A673 (cell line): ENCODE measurements at regions not wholly inside any gene's neighbourhood (a gene's known extent, or its start where the extent isn't known, plus 50 kb on each side); places are given as distances from the start of the nearest gene placed in this dataset.

Experiments used
- BruUV-seq: library from RNA; stranded (reverse); fragments of 400-500 nt; replicated peaks from 2 replicates; lab custom pipeline; 2021; lab: Mats Ljungman, UMichigan
- CTCF ChIA-PET: fragments of 300-600 bp; sonication (Branson Sonifier 250); formaldehyde crosslinking; loops from one replicate; lab custom pipeline; 2022; ENCODE audit warnings: antibody characterized with exemption; lab: Charles Lee
- POLR2A ChIA-PET: fragments of 300-600 bp; sonication (Branson Sonifier 250); formaldehyde crosslinking; loops from one replicate; lab custom pipeline; 2022; ENCODE audit warnings: antibody characterized with exemption; ENCODE audit not compliant: low non-redundant PET; lab: Charles Lee
- DNase-seq: peaks from one replicate; pipeline ENCODE4 v3.0.0-alpha.2; 2015; ENCODE audit warnings: low spot score
- H3K27ac ChIP-seq: fragments of 200-600 bp; sonication (generic); 2 replicates; pipeline ENCODE4 v1.5.1; 2016; ENCODE audit warnings: mixed run types, low read depth, mild to moderate bottlenecking, mixed read lengths, antibody characterized with exemption, low read length; ENCODE audit not compliant: poor library complexity, severe bottlenecking
- H3K27me3 ChIP-seq: fragments of 200-600 bp; sonication (generic); replicated peaks from 2 replicates; pipeline ENCODE4 v1.6.1; 2017; ENCODE audit warnings: mixed run types, low read depth, mild to moderate bottlenecking, mixed read lengths, antibody characterized with exemption, low read length; ENCODE audit not compliant: insufficient read depth, poor library complexity
- H3K36me3 ChIP-seq: fragments of 200-600 bp; sonication (generic); 2 replicates; pipeline ENCODE4 v1.6.1; 2016; ENCODE audit warnings: mixed run types, mild to moderate bottlenecking, mixed read lengths, antibody characterized with exemption, low read length; ENCODE audit not compliant: insufficient read depth, poor library complexity, severe bottlenecking
- H3K4me1 ChIP-seq: fragments of 200-600 bp; sonication (generic); 2 replicates; pipeline ENCODE4 v1.6.1; 2017; ENCODE audit warnings: mixed run types, mild to moderate bottlenecking, mixed read lengths, antibody characterized with exemption, low read length; ENCODE audit not compliant: insufficient read depth, poor library complexity, severe bottlenecking
- H3K4me3 ChIP-seq: fragments of 200-600 bp; sonication (generic); 2 replicates; pipeline ENCODE4 v1.5.1; 2016; ENCODE audit warnings: low read depth, mixed run types, mild to moderate bottlenecking, mixed read lengths, low read length; ENCODE audit not compliant: poor library complexity, severe bottlenecking
- H3K9me3 ChIP-seq: fragments of 200-600 bp; sonication (generic); 2 replicates; pipeline ENCODE4 v1.6.1; 2016; ENCODE audit warnings: mixed run types, low read depth, mild to moderate bottlenecking, mixed read lengths, antibody characterized with exemption, low read length; ENCODE audit not compliant: poor library complexity, severe bottlenecking
- EZH2 ChIP-seq: fragments of 200-600 bp; sonication (generic); IDR thresholded peaks from 2 replicates; pipeline ENCODE4 v1.6.1; 2017; ENCODE audit warnings: borderline replicate concordance, low read depth, mild to moderate bottlenecking, mixed read lengths, antibody characterized with exemption, low read length; ENCODE audit not compliant: poor library complexity, severe bottlenecking
- intact Hi-C: fragments of 100-400 bp; cut with micrococcal nuclease; formaldehyde crosslinking; loops from one replicate; pipeline ENCODE4 v1.10.0; 2022; ENCODE audit not compliant: unreplicated experiment
- TF ChIP-seq, protein P1 (sequence below): fragments of 300-800, 200-600 bp; sonication (generic); conservative IDR thresholded peaks from 2 replicates; pipeline ENCODE4 v1.5.1; 2017; ENCODE audit warnings: low read depth, mild to moderate bottlenecking, antibody characterized with exemption, low read length, moderate library complexity, mixed read lengths

DNA sequence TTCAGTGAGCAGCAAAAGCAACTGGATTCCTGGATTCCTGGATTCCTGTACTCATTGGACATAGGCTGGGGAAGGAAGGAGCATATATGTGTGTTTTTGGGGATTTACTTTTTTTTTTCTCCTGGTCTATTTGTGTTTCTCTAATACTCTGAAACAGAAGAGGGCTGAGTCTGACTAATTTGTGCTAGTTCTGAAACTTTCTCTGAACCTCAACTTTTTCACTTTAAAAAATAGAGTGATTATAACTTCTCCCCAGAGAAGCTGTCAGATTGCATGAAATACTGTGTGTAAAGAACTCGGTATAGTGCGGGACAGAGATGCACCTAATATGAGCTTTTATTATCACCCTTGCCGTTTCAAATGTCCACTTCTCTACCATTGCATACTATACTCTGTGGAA lies 529.5 kb downstream of the TMTC2 start:
- BruUV-seq: no TSS peak
- CTCF ChIA-PET: no interaction called here
- no peaks in the 10 kb centered on the region for H3K36me3 ChIP-seq
- no peak overlapping the region for H3K4me3 ChIP-seq
- DNase-seq: no peak
- no peak overlapping the region for H3K27ac ChIP-seq
- TF ChIP-seq, protein P1, sequence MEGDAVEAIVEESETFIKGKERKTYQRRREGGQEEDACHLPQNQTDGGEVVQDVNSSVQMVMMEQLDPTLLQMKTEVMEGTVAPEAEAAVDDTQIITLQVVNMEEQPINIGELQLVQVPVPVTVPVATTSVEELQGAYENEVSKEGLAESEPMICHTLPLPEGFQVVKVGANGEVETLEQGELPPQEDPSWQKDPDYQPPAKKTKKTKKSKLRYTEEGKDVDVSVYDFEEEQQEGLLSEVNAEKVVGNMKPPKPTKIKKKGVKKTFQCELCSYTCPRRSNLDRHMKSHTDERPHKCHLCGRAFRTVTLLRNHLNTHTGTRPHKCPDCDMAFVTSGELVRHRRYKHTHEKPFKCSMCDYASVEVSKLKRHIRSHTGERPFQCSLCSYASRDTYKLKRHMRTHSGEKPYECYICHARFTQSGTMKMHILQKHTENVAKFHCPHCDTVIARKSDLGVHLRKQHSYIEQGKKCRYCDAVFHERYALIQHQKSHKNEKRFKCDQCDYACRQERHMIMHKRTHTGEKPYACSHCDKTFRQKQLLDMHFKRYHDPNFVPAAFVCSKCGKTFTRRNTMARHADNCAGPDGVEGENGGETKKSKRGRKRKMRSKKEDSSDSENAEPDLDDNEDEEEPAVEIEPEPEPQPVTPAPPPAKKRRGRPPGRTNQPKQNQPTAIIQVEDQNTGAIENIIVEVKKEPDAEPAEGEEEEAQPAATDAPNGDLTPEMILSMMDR: no peak
- no peak for TF ChIP-seq EZH2
- POLR2A ChIA-PET: no interaction called here
- H3K4me1 ChIP-seq: no peaks in the 10 kb centered on the region
- no peaks in the 10 kb centered on the region for H3K9me3 ChIP-seq
- H3K27me3 ChIP-seq: no peaks in the 10 kb centered on the region
- intact Hi-C loops: no loop called here

GRCh38 chr12:83214185-83214584 lies 527.5 kb downstream of the TMTC2 start:
- H3K9me3 ChIP-seq: no peaks in the 10 kb centered on the region

GRCh38 chr12:83210933-83211332 lies 524.2 kb downstream of the TMTC2 start:
- ChIA-PET CTCF (no interaction called here), POLR2A (no interaction called here)
- Histone ChIP-seq H3K4me1 (no peaks in the 10 kb centered on the region), H3K27me3 (no peaks in the 10 kb centered on the region), H3K27ac (no peak overlapping the region), H3K4me3 (no peak overlapping the region), H3K9me3 (no peaks in the 10 kb centered on the region), H3K36me3 (no peaks in the 10 kb centered on the region)
- BruUV-seq: no TSS peak
- no peak for TF ChIP-seq EZH2
- TF ChIP-seq, protein P1: no peak
- DNase-seq: no peak
- intact Hi-C loops: no loop called here

More at GRCh38 chr12:83214185-83214584, 527.5 kb downstream of the TMTC2 start:
- Histone ChIP-seq H3K4me3 (no peak overlapping the region), H3K27me3 (no peaks in the 10 kb centered on the region), H3K4me1 (no peaks in the 10 kb centered on the region), H3K27ac (no peak overlapping the region), H3K36me3 (no peaks in the 10 kb centered on the region)
- CTCF ChIA-PET: no interaction called here
- BruUV-seq: no TSS peak
- DNase-seq: no peak
- POLR2A ChIA-PET: interaction anchor here (0.6 kb wide), 1 partner anchor 14 kb away, joined by 3 read pairs; no protein-coding TSS in a partner anchor
- TF ChIP-seq, protein P1: no peak
- no peak for TF ChIP-seq EZH2
- intact Hi-C loops: no loop called here
